GM12875 (cell line): ENCODE measurements at regions not wholly inside any gene's neighbourhood (a gene's known extent, or its start where the extent isn't known, plus 50 kb on each side); places are given as distances from the start of the nearest gene placed in this dataset.

ENCODE experiments used
- H3K4me3 ChIP-seq: one replicate; pipeline ENCODE4 v1.5.1; 2011; ENCODE audit warnings: low read depth, low read length, control low read depth
- CTCF ChIP-seq: IDR thresholded peaks from 2 replicates; pipeline ENCODE4 v1.5.1; 2011; ENCODE audit warnings: low read depth, mild to moderate bottlenecking, control low read depth, inconsistent platforms, low read length, moderate library complexity, borderline replicate concordance; ENCODE audit not compliant: insufficient read depth

- H3K4me3 ChIP-seq = no peak overlapping the region
- no peak for TF ChIP-seq CTCF
These were observed 128.8 kb upstream of the DYRK2 start for GRCh38 chr12:67519484-67520433.

- H3K4me3 ChIP-seq = no peak overlapping the region
- TF ChIP-seq CTCF = no peak
These were observed 127.9 kb upstream of the DYRK2 start for GRCh38 chr12:67520606-67521005.

GRCh38 chr12:67522222-67522621 lies 126.3 kb upstream of the DYRK2 start:
- no peak for TF ChIP-seq CTCF
- no peak overlapping the region for H3K4me3 ChIP-seq

GRCh38 chr12:67523538-67523937 lies 125.0 kb upstream of the DYRK2 start:
- H3K4me3 ChIP-seq = no peak overlapping the region
- no peak for TF ChIP-seq CTCF

- TF ChIP-seq CTCF = no peak
- no peak overlapping the region for H3K4me3 ChIP-seq
These were observed 123.5 kb upstream of the DYRK2 start for GRCh38 chr12:67524861-67525616.

GRCh38 chr12:67525617-67525884 lies 123.0 kb upstream of the DYRK2 start:
- TF ChIP-seq CTCF = no peak
- H3K4me3 ChIP-seq = no peak overlapping the region

GRCh38 chr12:67526129-67526528 lies 122.4 kb upstream of the DYRK2 start:
- no peak overlapping the region for H3K4me3 ChIP-seq
- TF ChIP-seq CTCF = no peak
